Fibroblast of villous mesenchyme (primary cell): ENCODE measurements at regions not wholly inside any gene's neighbourhood (a gene's known extent, or its start where the extent isn't known, plus 50 kb on each side); places are given as distances from the start of the nearest gene placed in this dataset.

Experiments used
- DNase-seq: peaks from one replicate; pipeline ENCODE4 v3.0.0-alpha.2; 2010; ENCODE audit warnings: low read depth
- H3K4me3 ChIP-seq: 2 replicates; pipeline ENCODE4 v1.5.1; 2011; ENCODE audit warnings: low read depth, mild to moderate bottlenecking, low read length
- CTCF ChIP-seq: IDR thresholded peaks from 2 replicates; pipeline ENCODE4 v1.5.1; 2012; ENCODE audit warnings: low read depth, mild to moderate bottlenecking, low read length; ENCODE audit not compliant: insufficient read depth

DNA sequence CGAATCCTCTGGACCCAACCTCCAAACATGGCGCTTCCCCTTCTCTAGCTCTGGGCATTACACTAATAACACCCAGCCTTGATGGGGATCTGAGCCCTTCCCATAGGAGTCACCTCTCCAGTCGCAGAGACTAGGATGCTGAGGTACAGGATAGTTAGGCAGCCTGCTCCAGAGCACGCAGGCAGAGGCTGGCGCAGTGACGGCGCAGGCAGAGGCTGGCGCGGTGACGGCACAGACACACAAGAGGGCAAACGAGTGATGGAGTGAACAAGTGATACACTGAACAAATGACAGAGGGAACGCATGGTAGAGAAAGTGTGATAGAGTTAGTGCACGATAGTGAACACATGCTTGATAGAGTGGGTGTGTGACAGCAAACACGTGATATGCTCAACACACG, 518.5 kb downstream of the EIPR1 start:
- TF ChIP-seq CTCF: no peak
- DNase-seq: no peak
- no peak overlapping the region for H3K4me3 ChIP-seq

DNA sequence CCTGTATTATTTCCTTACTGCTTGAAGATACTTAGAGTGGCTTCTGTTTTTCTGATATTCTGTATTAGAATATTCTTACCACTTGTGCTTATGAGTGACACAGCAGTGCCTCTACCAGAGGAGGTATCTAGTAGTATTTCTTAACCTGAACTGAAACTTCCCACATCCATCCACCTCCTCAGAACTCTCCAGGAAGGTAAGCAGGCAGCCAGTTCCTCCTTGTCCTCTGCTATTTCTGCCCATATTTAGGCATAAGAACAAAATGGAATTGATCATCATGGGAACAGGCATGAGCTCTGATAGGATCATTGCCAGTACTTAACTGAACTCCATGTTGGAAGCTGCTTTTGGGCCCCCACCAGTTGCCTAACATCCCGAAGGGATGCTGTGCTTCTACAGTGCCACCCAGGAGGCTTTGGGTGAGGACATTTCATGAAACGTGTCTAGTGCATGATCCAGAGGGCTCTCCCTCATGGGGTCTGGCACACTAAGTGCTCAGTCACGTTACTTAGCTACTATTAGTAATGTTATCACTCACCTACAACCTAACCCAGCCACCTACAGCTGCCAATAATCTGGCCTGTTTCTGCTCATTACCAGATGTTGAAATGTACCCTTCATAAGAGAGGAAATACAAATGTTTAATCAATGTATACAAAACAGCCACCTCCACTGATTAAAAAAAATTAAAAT, 520.7 kb downstream of the EIPR1 start:
- DNase-seq: no peak
- no peak overlapping the region for H3K4me3 ChIP-seq
- no peak for TF ChIP-seq CTCF

DNA sequence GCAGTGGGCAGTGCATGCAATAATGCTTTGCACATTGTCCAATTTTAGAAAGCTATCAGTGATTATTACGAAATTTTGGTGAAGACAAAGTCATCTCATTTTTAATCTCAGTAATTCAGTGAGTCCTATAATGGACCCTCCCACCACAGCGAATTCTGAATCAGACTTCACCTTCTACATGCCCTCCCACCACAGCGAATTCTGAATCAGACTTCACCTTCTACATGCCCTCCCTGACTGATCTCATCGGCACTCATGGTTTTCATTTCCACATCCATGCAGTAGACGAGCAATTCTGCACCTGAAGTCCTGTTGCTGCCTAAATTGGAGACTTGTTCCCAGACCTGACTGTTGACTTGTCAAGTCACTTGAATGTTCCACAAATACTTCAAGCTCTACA, 522.3 kb downstream of the EIPR1 start:
- TF ChIP-seq CTCF: no peak
- H3K4me3 ChIP-seq: no peak overlapping the region
- no peak for DNase-seq

- no peak for DNase-seq
- no peak for TF ChIP-seq CTCF
- no peak overlapping the region for H3K4me3 ChIP-seq
Measured at GRCh38 chr2:2853346-2853745, 522.3 kb upstream of the MYT1L start.

- TF ChIP-seq CTCF: no peak
- no peak overlapping the region for H3K4me3 ChIP-seq
- DNase-seq: no peak
Measured at GRCh38 chr2:2851806-2852777, 521.0 kb upstream of the MYT1L start.

DNA sequence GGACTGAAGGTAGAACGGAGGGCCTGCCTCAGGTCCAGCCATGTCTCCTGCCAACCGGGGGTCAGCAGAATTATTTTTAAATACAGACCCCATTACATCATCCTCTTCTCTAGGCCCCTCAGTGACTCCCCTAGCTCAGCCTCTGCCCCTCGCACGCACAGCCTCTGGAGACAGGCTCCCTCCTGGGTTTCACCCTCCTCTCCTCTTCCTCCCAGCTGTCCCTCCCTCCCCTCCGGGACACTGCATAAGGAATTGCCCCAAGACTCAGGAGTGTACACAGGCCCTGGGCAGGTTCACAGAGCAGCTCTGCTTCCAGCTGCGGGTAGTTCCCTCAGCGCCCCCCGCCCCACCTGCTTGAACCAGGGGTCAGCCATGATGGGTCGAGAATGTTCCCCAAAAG, 520.2 kb upstream of the MYT1L start:
- H3K4me3 ChIP-seq: no peak overlapping the region
- TF ChIP-seq CTCF: no peak
- DNase-seq: no peak
